Esophagus mucosa (tissue), 1 donor: ENCODE measurements at regions not wholly inside any gene's neighbourhood (a gene's known extent, or its start where the extent isn't known, plus 50 kb on each side); places are given as distances from the start of the nearest gene placed in this dataset.
"Not testable (repeated sequence)": the region's sequence is repeated elsewhere in the genome, so short reads cannot be mapped to it uniquely, and the experiment has no call there.

Experiments used
- ATAC-seq: fragments of 200-7000 bp; cut with Tn5 transposase; one replicate; pipeline ENCODE4 v1.9.1; 2020
- donor health status: DM: yes; HTN: yes; CAD: no.

- ATAC-seq, result no peak
Measured at GRCh38 chr5:164145458-164145857, 640.0 kb downstream of the MAT2B start.

- ATAC-seq, result no peak
Measured at GRCh38 chr5:164146223-164146622, 640.8 kb downstream of the MAT2B start.

GRCh38 chr5:164148292-164148691 is 642.9 kb downstream of the MAT2B start:
- no peak for ATAC-seq

DNA sequence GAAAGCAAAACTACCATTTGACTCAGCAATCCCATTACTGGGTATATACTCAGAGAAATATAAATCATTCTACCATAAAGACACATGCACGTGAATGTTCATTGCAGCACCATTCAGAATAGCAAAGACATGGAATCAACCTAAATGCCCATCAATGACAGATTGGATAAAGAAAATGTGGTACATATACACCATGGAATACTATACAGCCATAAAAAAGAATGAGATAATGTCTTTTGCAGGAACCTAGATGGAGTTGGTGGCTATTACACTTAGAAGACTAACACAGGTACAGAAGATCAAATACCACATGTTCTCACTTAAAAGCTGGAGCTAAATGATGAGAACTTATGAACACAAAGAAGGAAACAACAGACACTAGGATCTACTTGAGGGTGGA is 647.1 kb downstream of the MAT2B start:
- ATAC-seq, result not testable (repeated sequence)

DNA sequence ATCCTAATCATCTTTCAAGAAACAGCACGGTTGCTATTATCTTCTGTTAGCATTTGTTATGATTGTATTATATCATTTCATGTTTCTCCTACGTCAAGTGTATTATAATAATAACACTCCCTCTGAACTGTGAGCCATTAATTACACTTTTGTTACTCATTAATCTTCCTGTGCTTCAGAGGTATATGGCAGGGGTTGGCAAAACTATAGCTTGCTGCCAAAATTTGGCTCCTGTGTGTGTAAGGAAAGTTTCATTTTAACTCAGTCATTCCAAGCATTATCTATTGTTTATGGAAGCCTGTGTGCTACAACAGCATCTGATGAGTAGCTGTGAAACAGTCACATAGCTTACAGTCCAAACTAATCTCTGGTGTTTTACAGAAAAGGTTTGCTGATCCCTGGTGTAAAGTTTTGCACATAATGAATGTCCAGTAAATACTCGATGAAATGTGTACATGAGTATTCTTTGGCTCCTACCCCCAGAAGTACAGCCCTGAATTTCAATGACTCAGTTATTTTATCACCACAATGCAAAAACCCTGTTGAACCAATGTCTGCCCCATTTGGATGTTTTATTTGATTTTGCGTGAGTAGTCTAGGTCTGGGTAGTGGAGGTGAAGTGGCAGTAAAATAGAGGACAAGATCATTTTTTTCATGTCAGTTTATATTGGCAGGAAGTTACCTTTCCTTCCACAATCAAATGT is 648.2 kb downstream of the MAT2B start:
- no peak for ATAC-seq

DNA sequence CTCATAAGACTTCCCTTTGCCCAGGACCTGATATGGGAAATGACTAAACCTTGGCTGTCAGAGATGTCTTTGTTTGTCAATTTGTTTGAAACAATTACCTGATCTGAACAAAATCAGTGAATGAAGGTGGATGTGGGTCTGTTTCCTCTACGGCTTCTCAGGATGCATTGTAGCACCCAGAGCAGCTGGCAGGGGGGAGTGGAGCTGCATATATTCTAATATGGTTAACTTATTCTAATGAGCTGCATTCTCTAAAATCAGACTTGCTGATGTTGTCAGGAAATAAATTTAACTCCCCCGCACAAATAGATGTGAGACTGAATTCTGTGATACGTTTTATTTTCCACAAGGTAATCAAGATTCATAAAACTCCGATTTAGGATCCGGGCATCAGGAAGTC is 665.4 kb downstream of the MAT2B start:
- no peak for ATAC-seq

- ATAC-seq, result no peak
Measured at GRCh38 chr5:164175083-164175482, 669.7 kb downstream of the MAT2B start.

DNA sequence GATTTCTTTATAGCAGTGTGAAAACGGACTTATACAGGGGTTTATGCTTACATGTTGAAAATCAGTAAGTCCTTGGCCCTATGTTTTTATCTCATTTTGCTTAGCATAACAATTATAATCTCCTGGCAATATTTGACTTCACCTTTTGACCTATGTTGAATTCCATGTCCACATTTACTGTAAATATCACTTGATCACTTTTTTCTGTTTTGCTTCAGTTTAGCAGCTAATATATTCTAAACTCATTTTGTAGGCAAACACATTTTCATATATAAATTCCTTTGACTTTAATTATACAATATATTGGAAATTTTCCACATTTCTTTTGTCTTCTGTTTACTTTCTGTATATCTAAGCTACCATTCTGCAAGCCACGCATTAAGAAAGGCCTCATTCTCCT is 674.0 kb downstream of the MAT2B start:
- ATAC-seq, result no peak

- ATAC-seq, result no peak
Measured at GRCh38 chr5:164181604-164182003, 676.2 kb downstream of the MAT2B start.

GRCh38 chr5:164184158-164184557 is 678.7 kb downstream of the MAT2B start:
- ATAC-seq, result no peak

DNA sequence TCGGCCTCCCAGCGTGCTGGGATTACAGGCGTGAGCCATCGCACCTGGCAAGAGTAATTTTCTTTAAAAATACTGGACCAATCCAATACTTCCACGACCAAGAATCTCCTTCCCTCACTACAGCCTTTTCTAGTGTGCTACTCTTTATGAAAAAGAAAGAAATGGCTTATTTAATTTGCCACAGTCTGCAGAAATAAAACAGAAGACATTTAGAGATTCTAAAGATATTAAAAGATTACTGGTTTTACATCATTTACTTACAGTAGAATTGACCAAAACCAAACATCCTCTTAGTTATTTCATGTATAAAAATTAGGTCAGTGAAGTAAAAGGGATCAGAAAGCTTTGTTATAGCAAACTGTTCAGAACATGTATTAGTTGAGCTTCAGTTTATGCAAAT is 679.6 kb downstream of the MAT2B start:
- no peak for ATAC-seq

- ATAC-seq, result no peak
Measured at GRCh38 chr5:164186550-164186949, 681.1 kb downstream of the MAT2B start.

GRCh38 chr5:164187785-164188184 is 682.4 kb downstream of the MAT2B start:
- no peak for ATAC-seq

GRCh38 chr5:164188733-164189148 is 683.3 kb downstream of the MAT2B start:
- no peak for ATAC-seq

DNA sequence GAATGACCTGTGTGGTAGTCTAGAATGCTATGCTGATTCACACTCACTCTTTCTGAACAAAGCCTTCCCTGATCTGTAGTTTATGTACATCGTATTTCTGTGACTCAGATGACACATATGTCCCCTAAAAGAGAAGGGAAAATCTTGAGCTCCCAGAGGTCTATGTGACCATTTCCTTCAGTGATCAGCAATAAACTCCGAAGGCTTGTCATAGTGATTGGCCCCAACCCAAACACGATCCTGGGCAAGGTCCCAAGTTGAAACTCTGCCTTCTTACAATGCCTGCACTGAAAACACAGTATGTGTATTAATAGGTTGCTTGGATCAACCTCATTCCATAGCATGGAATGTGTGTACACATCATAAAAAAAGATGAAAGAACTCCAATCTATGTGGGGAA is 685.8 kb downstream of the MAT2B start:
- no peak for ATAC-seq

- no peak for ATAC-seq
Measured at GRCh38 chr5:164202338-164202737, 696.9 kb downstream of the MAT2B start.

GRCh38 chr5:164203581-164204225 is 698.3 kb downstream of the MAT2B start:
- ATAC-seq, result no peak

DNA sequence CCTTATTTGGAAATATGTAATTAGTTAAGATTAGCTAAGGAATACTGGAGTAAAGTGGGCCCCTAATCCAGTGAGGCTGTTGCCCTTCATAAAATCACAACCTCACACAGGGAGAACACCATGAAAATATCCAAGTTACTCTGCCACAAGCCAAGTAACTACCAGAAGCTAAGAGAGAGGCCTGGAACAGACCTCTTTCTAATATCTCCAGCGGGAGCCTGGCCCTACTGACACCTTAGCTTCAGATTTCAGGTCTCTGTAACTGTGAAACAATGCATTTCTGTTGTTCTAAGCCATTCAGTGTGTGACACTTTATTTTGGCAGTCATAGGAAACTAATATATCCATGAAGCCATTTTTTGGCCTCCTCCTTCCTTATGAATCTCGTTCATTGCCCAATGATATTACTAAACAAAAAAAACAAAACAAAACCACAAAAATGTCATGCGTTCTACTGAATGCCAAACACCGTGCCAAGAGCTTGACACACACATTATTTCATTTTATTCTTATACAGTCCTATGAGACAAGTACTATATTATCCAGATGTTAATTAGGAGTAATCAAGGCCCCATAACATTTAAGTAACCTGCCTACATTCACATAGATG is 699.0 kb downstream of the MAT2B start:
- ATAC-seq, result no peak

DNA sequence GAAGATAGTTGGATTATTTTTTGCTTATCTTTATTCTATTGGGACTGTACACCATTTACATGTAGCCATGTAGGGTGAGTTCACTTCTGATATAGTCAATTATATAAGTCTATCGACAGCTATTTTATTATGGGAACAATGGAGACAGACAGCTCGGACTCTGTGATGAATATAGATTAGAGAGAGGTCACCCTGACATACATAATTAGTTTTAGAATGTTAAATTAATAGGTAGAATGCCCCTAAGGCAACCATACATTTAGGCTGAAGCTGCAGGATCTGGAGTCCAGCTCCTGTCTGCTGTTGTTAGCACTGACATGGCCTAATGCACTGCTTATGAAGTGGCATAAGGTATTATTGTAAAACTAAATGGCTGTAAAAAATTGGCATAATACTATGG is 700.8 kb downstream of the MAT2B start:
- ATAC-seq, result no peak

GRCh38 chr5:164207646-164208045 is 702.2 kb downstream of the MAT2B start:
- no peak for ATAC-seq

- no peak for ATAC-seq
Measured at GRCh38 chr5:164210491-164210890, 705.1 kb downstream of the MAT2B start.

- ATAC-seq, result no peak
Measured at GRCh38 chr5:164214698-164215097, 709.3 kb downstream of the MAT2B start.

DNA sequence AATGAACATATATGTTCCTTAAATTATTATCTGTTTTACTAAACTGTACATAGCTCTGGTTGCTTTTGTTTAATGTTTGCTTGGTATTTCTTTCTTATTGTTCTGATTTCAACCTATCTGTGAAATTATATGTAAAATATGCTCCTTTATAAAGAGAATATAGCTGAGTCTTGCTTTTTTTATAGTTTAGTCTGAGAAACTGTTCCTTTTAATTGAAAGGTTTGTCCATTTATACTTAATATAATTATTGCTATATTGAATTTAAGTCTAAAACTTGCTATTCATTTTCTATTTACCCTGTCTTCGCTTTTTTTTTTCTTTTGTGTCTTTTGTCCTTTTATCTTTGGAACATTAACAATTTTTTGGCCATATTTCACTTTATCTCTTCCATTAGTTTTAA is 712.0 kb downstream of the MAT2B start:
- no peak for ATAC-seq

- ATAC-seq, result no peak
Measured at GRCh38 chr5:164220522-164220921, 715.1 kb downstream of the MAT2B start.
